CD8-positive, alpha-beta memory T cell (primary cell): ENCODE measurements at regions not wholly inside any gene's neighbourhood (a gene's known extent, or its start where the extent isn't known, plus 50 kb on each side); places are given as distances from the start of the nearest gene placed in this dataset.
"Not testable (repeated sequence)": the region's sequence is repeated elsewhere in the genome, so short reads cannot be mapped to it uniquely, and the experiment has no call there.

Experiments
- CTCF ChIA-PET: fragments of 350-600 bp; sonication (Branson Sonifier 250); formaldehyde crosslinking; loops from one replicate; lab custom pipeline; 2021; ENCODE audit warnings: antibody characterized with exemption; lab: Charles Lee
- POLR2A ChIA-PET: fragments of 350-600 bp; sonication (Branson Sonifier 250); formaldehyde crosslinking; loops from one replicate; lab custom pipeline; 2021; ENCODE audit warnings: antibody characterized with exemption; lab: Charles Lee
- DNase-seq, 5 donors: peaks; one replicate each; pipeline versions ENCODE4 v3.0.0 to v3.0.0-alpha.2; 2020 to 2022; ENCODE audit warnings: mixed read lengths in 1 of 5
- H3K27ac ChIP-seq: one replicate; pipeline ENCODE4 v1.7.0; 2013; ENCODE audit warnings: low read depth, mild to moderate bottlenecking, low read length, moderate library complexity
- H3K27me3 ChIP-seq: 2 replicates; pipeline ENCODE4 v1.7.0; 2013; ENCODE audit warnings: low read length, mild to moderate bottlenecking; ENCODE audit not compliant: insufficient read depth, poor library complexity, severe bottlenecking
- H3K36me3 ChIP-seq: 2 replicates; pipeline ENCODE4 v1.7.0; 2013; ENCODE audit warnings: mild to moderate bottlenecking, low read length, moderate library complexity; ENCODE audit not compliant: insufficient read depth
- H3K4me1 ChIP-seq: 2 replicates; pipeline ENCODE4 v1.7.0; 2013; ENCODE audit warnings: mild to moderate bottlenecking, low read length, moderate library complexity; ENCODE audit not compliant: insufficient read depth
- H3K4me3 ChIP-seq: 2 replicates; pipeline ENCODE4 v1.7.0; 2013; ENCODE audit warnings: mild to moderate bottlenecking, low read length
- H3K9me3 ChIP-seq: 2 replicates; pipeline ENCODE4 v1.7.0; 2013; ENCODE audit warnings: mild to moderate bottlenecking, low read length
- H3K27ac Mint-ChIP-seq, 8 donors: one replicate each; pipeline ENCODE4 v1.8.0; 2020 to 2021; ENCODE audit warnings: mixed read lengths in 8 of 8, mild to moderate bottlenecking in 6 of 8, inconsistent platforms in 3 of 8, moderate library complexity in 3 of 8
- H3K27me3 Mint-ChIP-seq, 2 donors: one replicate each; pipeline ENCODE4 v1.8.0; 2020 to 2021; ENCODE audit warnings: mixed read lengths in 2 of 2, mild to moderate bottlenecking in 1 of 2, moderate library complexity in 1 of 2
- H3K36me3 Mint-ChIP-seq, 3 donors: one replicate each; pipeline ENCODE4 v1.8.0; 2020 to 2021; ENCODE audit warnings: mixed read lengths in 3 of 3, inconsistent platforms in 1 of 3, mild to moderate bottlenecking in 1 of 3
- H3K4me1 Mint-ChIP-seq, 3 donors: one replicate each; pipeline ENCODE4 v1.8.0; 2020 to 2021; ENCODE audit warnings: mixed read lengths in 3 of 3, inconsistent platforms in 1 of 3, mild to moderate bottlenecking in 1 of 3
- H3K4me3 Mint-ChIP-seq, 7 donors: one replicate each; pipeline ENCODE4 v1.8.0; 2020 to 2021; ENCODE audit warnings: mixed read lengths in 7 of 7, mild to moderate bottlenecking in 6 of 7, moderate library complexity in 4 of 7, inconsistent platforms in 2 of 7
- H3K9me3 Mint-ChIP-seq, 5 donors: one replicate each; pipeline ENCODE4 v1.8.0; 2020 to 2022; ENCODE audit warnings: mixed read lengths in 5 of 5, mild to moderate bottlenecking in 3 of 5, moderate library complexity in 2 of 5, inconsistent platforms in 1 of 5

GRCh38 chr2:211014906-211015305 lies 458.5 kb downstream of the CPS1 start:
- CTCF ChIA-PET = no interaction called here
- POLR2A ChIA-PET = no interaction called here
- H3K4me1 Mint-ChIP-seq = no peaks in the 10 kb centered on the region

DNA sequence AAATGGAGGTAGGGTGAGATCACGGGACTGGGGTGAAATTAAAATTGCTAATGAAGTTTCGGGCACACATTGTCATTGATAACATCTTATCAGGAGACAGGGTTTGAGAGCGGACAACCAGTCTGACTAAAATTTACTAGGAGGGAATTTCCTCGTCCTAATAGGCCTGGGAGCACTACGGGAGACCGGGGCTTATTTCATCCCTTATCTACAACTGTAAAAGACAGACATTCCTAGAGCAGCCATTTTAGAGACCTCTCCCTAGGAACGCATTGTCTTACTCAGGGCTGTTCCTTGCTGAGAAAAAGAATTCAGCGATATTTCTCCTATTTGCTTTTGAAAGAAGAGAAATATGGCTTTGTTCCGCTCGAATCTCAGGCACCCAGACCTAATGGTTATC lies 468.7 kb downstream of the CPS1 start:
- H3K9me3 Mint-ChIP-seq = peaks cover 29 to 50% (median 32%) of the 10 kb centered on the region in 5 donors
- H3K4me1 Mint-ChIP-seq, CTCF ChIA-PET, H3K9me3 ChIP-seq, DNase-seq, POLR2A ChIA-PET, H3K27ac ChIP-seq, H3K36me3 Mint-ChIP-seq, H3K4me1 ChIP-seq, H3K27me3 ChIP-seq, H3K4me3 ChIP-seq, H3K27me3 Mint-ChIP-seq, H3K4me3 Mint-ChIP-seq, H3K36me3 ChIP-seq, H3K27ac Mint-ChIP-seq: not testable (repeated sequence)

More at GRCh38 chr2:211014906-211015305, 458.5 kb downstream of the CPS1 start:
- Mint-ChIP-seq H3K27me3 (no peaks in the 10 kb centered on the region), H3K4me3 (no peak overlapping the region), H3K27ac (no peak overlapping the region), H3K36me3 (no peaks in the 10 kb centered on the region), H3K9me3 (peaks cover 0 to 13% (median 0%) of the 10 kb centered on the region in 5 donors)
- no peak overlapping the region for H3K27ac ChIP-seq
- no peak for DNase-seq
- no peaks in the 10 kb centered on the region for H3K4me1 ChIP-seq
- no peaks in the 10 kb centered on the region for H3K27me3 ChIP-seq
- no peaks in the 10 kb centered on the region for H3K9me3 ChIP-seq
- H3K4me3 ChIP-seq = no peak overlapping the region
- H3K36me3 ChIP-seq = no peaks in the 10 kb centered on the region

DNA sequence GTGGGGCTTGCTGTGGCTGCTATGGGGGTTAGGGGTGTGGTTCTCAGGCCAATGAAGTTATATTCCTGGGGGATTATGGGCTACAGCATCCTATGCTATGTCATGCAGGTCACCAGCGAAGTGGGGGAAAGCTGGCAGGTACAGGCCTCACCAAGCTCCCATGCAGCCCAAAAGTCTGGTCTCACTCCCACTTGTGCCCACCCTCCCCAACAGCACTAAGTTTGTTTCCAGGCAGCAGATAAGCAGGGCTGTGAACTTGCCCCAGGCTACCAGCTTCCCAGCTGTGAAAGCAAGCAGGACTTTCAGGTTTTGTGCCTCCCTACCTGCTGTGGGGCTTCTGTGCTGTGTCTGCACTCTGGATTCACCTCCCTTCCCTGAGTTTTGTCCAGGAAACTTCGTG lies 469.7 kb downstream of the CPS1 start:
- Mint-ChIP-seq H3K36me3 (peaks cover 0 to 10% (median 0%) of the 10 kb centered on the region in 3 donors), H3K9me3 (peaks cover 24 to 49% (median 32%) of the 10 kb centered on the region in 5 donors), H3K4me1 (no peaks in the 10 kb centered on the region), H3K27ac (no peak overlapping the region), H3K27me3 (no peaks in the 10 kb centered on the region), H3K4me3 (no peak overlapping the region)
- Histone ChIP-seq H3K27me3 (no peaks in the 10 kb centered on the region), H3K9me3 (no peaks in the 10 kb centered on the region), H3K4me3 (no peak overlapping the region), H3K4me1 (no peaks in the 10 kb centered on the region), H3K27ac (no peak overlapping the region), H3K36me3 (no peaks in the 10 kb centered on the region)
- DNase-seq = no peak
- POLR2A ChIA-PET = no interaction called here
- CTCF ChIA-PET = no interaction called here

GRCh38 chr2:211027976-211028375 lies 471.6 kb downstream of the CPS1 start:
- DNase-seq = no peak
- Histone ChIP-seq H3K9me3 (no peaks in the 10 kb centered on the region), H3K4me1 (no peaks in the 10 kb centered on the region), H3K27ac (no peak overlapping the region), H3K27me3 (no peaks in the 10 kb centered on the region), H3K4me3 (no peak overlapping the region), H3K36me3 (no peaks in the 10 kb centered on the region)
- no peak overlapping the region for H3K4me3 Mint-ChIP-seq
- H3K27ac Mint-ChIP-seq = no peak overlapping the region
- POLR2A ChIA-PET = no interaction called here
- H3K9me3 Mint-ChIP-seq = peaks cover 19 to 35% (median 22%) of the 10 kb centered on the region in 5 donors
- no peaks in the 10 kb centered on the region for H3K27me3 Mint-ChIP-seq
- H3K4me1 Mint-ChIP-seq = no peaks in the 10 kb centered on the region
- peaks cover 0 to 10% (median 0%) of the 10 kb centered on the region in 3 donors for H3K36me3 Mint-ChIP-seq
- CTCF ChIA-PET = no interaction called here

GRCh38 chr2:211033765-211034164 lies 477.4 kb downstream of the CPS1 start:
- Mint-ChIP-seq H3K36me3 (no peaks in the 10 kb centered on the region), H3K27ac (no peak overlapping the region), H3K4me3 (no peak overlapping the region), H3K4me1 (no peaks in the 10 kb centered on the region), H3K9me3 (peaks cover 0 to 9% (median 3%) of the 10 kb centered on the region in 5 donors), H3K27me3 (no peaks in the 10 kb centered on the region)
- Histone ChIP-seq H3K27me3 (no peaks in the 10 kb centered on the region), H3K27ac (no peak overlapping the region), H3K36me3 (no peaks in the 10 kb centered on the region), H3K4me1 (no peaks in the 10 kb centered on the region), H3K9me3 (no peaks in the 10 kb centered on the region), H3K4me3 (no peak overlapping the region)
- no peak for DNase-seq
- ChIA-PET CTCF (no interaction called here), POLR2A (no interaction called here)

DNA sequence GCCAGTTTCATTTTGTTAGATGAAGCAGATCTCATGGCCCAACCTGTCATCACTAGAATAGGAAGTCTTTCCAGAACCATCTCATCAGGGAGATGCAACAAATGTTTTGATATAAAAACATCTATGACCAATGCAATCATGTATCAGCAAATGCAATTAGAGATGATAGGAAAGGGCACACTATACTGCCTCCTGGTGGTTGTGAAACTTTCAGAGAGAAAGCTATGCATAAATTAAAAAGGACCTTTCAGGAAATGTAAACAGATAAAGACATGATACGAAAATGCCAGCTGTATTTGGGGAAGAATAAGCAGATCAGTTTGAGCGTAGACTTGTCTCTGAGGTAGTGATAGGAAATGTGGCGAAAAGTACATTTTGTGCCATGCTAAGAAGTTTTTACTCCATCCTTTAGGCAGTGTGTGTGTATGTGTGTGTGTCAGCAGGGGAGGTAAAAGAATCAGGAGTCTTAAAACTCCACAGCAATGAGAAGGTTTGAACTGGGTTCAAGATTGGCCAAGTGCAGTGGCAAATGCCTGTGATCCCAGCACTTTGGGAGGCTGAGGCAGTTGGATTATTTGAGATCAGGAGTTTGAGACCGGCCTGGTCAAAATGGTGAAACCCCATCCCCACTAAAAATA lies 479.3 kb downstream of the CPS1 start:
- no peak overlapping the region for H3K27ac Mint-ChIP-seq
- H3K9me3 Mint-ChIP-seq = peaks cover 0 to 6% (median 3%) of the 10 kb centered on the region in 5 donors
- POLR2A ChIA-PET = no interaction called here
- Histone ChIP-seq H3K27me3 (no peaks in the 10 kb centered on the region), H3K36me3 (no peaks in the 10 kb centered on the region), H3K27ac (no peak overlapping the region), H3K4me3 (no peak overlapping the region), H3K9me3 (no peaks in the 10 kb centered on the region), H3K4me1 (no peaks in the 10 kb centered on the region)
- H3K4me3 Mint-ChIP-seq = no peak overlapping the region
- no peaks in the 10 kb centered on the region for H3K36me3 Mint-ChIP-seq
- CTCF ChIA-PET = no interaction called here
- no peaks in the 10 kb centered on the region for H3K4me1 Mint-ChIP-seq
- no peak for DNase-seq
- no peaks in the 10 kb centered on the region for H3K27me3 Mint-ChIP-seq

GRCh38 chr2:211045025-211045424 lies 488.6 kb downstream of the CPS1 start:
- H3K9me3 Mint-ChIP-seq = peaks cover 0 to 7% (median 2%) of the 10 kb centered on the region in 5 donors
- H3K9me3 ChIP-seq = no peaks in the 10 kb centered on the region
- no peak for DNase-seq
- ChIA-PET CTCF (no interaction called here), POLR2A (no interaction called here)
- H3K4me1 ChIP-seq = no peaks in the 10 kb centered on the region
- no peak overlapping the region for H3K27ac ChIP-seq
- H3K27me3 Mint-ChIP-seq = no peaks in the 10 kb centered on the region
- H3K36me3 ChIP-seq = no peaks in the 10 kb centered on the region
- H3K4me1 Mint-ChIP-seq = no peaks in the 10 kb centered on the region
- H3K4me3 Mint-ChIP-seq = no peak overlapping the region
- no peak overlapping the region for H3K4me3 ChIP-seq
- no peaks in the 10 kb centered on the region for H3K36me3 Mint-ChIP-seq
- no peak overlapping the region for H3K27ac Mint-ChIP-seq
- H3K27me3 ChIP-seq = no peaks in the 10 kb centered on the region

- Histone ChIP-seq H3K27ac (no peak overlapping the region), H3K4me3 (no peak overlapping the region), H3K9me3 (no peaks in the 10 kb centered on the region), H3K36me3 (no peaks in the 10 kb centered on the region), H3K4me1 (no peaks in the 10 kb centered on the region), H3K27me3 (no peaks in the 10 kb centered on the region)
- DNase-seq = no peak
- ChIA-PET POLR2A (no interaction called here), CTCF (no interaction called here)
- peaks cover 0 to 8% (median 3%) of the 10 kb centered on the region in 5 donors for H3K9me3 Mint-ChIP-seq
- no peaks in the 10 kb centered on the region for H3K4me1 Mint-ChIP-seq
- no peaks in the 10 kb centered on the region for H3K27me3 Mint-ChIP-seq
- H3K36me3 Mint-ChIP-seq = no peaks in the 10 kb centered on the region
- no peak overlapping the region for H3K27ac Mint-ChIP-seq
- no peak overlapping the region for H3K4me3 Mint-ChIP-seq
Observed at GRCh38 chr2:211049321-211050018, 493.1 kb downstream of the CPS1 start.
